ENCODE measurements at regions not wholly inside any gene's neighbourhood (a gene's known extent, or its start where the extent isn't known, plus 50 kb on each side); places are given as distances from the start of the nearest gene placed in this dataset.

GRCh38 chr6:165732696-165733488, 69.9 kb upstream of the PDE10A start:
- no peak overlapping the region for H3K4me3 Mint-ChIP-seq (ENCODE audit: unreplicated experiment)
- TF ChIP-seq CTCF (IDR thresholded peaks at IDR 0.05): no peak
- DNase-seq (ENCODE audit: extremely low spot score, unreplicated experiment): no peak
- H3K27me3 Mint-ChIP-seq (ENCODE audit: unreplicated experiment): peaks cover 7% of the 10 kb centered on the region
- H3K27ac Mint-ChIP-seq (ENCODE audit: unreplicated experiment): no peak overlapping the region
- H3K9me3 Mint-ChIP-seq (ENCODE audit: unreplicated experiment): peaks cover 12% of the 10 kb centered on the region
- no peaks in the 10 kb centered on the region for H3K36me3 Mint-ChIP-seq (ENCODE audit: unreplicated experiment)
- H3K4me1 Mint-ChIP-seq (ENCODE audit: unreplicated experiment): peaks cover 6% of the 10 kb centered on the region

GRCh38 chr6:165729307-165729936, 66.4 kb upstream of the PDE10A start:
- Mint-ChIP-seq H3K4me1 (ENCODE audit: unreplicated experiment) (peaks cover 16% of the 10 kb centered on the region), H3K9me3 (ENCODE audit: unreplicated experiment) (no peaks in the 10 kb centered on the region), H3K36me3 (ENCODE audit: unreplicated experiment) (no peaks in the 10 kb centered on the region), H3K4me3 (ENCODE audit: unreplicated experiment) (no peak overlapping the region), H3K27me3 (ENCODE audit: unreplicated experiment) (peaks cover 5% of the 10 kb centered on the region), H3K27ac (ENCODE audit: unreplicated experiment) (no peak overlapping the region)
- no peak for DNase-seq (ENCODE audit: extremely low spot score, unreplicated experiment)
- TF ChIP-seq CTCF (IDR thresholded peaks at IDR 0.05): peak; percentile 80

- Mint-ChIP-seq H3K9me3 (ENCODE audit: unreplicated experiment) (no peaks in the 10 kb centered on the region), H3K27me3 (ENCODE audit: unreplicated experiment) (no peaks in the 10 kb centered on the region)
Observed at GRCh38 chr6:165728216-165728615, 65.2 kb upstream of the PDE10A start.

GRCh38 chr6:165726965-165727381, 63.9 kb upstream of the PDE10A start:
- Mint-ChIP-seq H3K27ac (ENCODE audit: unreplicated experiment) (no peak overlapping the region), H3K4me1 (ENCODE audit: unreplicated experiment) (peaks cover 16% of the 10 kb centered on the region), H3K27me3 (ENCODE audit: unreplicated experiment) (no peaks in the 10 kb centered on the region), H3K9me3 (ENCODE audit: unreplicated experiment) (no peaks in the 10 kb centered on the region), H3K4me3 (ENCODE audit: unreplicated experiment) (no peak overlapping the region), H3K36me3 (ENCODE audit: unreplicated experiment) (no peaks in the 10 kb centered on the region)
- no peak for TF ChIP-seq CTCF (IDR thresholded peaks at IDR 0.05)
- no peak for DNase-seq (ENCODE audit: extremely low spot score, unreplicated experiment)

More at GRCh38 chr6:165728216-165728615, 65.2 kb upstream of the PDE10A start:
- no peak for DNase-seq (ENCODE audit: extremely low spot score, unreplicated experiment)
- Mint-ChIP-seq H3K36me3 (ENCODE audit: unreplicated experiment) (no peaks in the 10 kb centered on the region), H3K4me3 (ENCODE audit: unreplicated experiment) (no peak overlapping the region), H3K4me1 (ENCODE audit: unreplicated experiment) (peaks cover 16% of the 10 kb centered on the region), H3K27ac (ENCODE audit: unreplicated experiment) (no peak overlapping the region)
- TF ChIP-seq CTCF (IDR thresholded peaks at IDR 0.05): no peak

GRCh38 chr6:165726290-165726875, 63.3 kb upstream of the PDE10A start:
- DNase-seq (ENCODE audit: extremely low spot score, unreplicated experiment): no peak
- peaks cover 17% of the 10 kb centered on the region for H3K4me1 Mint-ChIP-seq (ENCODE audit: unreplicated experiment)
- no peaks in the 10 kb centered on the region for H3K9me3 Mint-ChIP-seq (ENCODE audit: unreplicated experiment)
- H3K27me3 Mint-ChIP-seq (ENCODE audit: unreplicated experiment): no peaks in the 10 kb centered on the region
- no peaks in the 10 kb centered on the region for H3K36me3 Mint-ChIP-seq (ENCODE audit: unreplicated experiment)
- no peak for TF ChIP-seq CTCF (IDR thresholded peaks at IDR 0.05)
- H3K27ac Mint-ChIP-seq (ENCODE audit: unreplicated experiment): no peak overlapping the region
- no peak overlapping the region for H3K4me3 Mint-ChIP-seq (ENCODE audit: unreplicated experiment)

All from osteocyte (in vitro differentiated cells).